H9 (cell line): ENCODE measurements at regions not wholly inside any gene's neighbourhood (a gene's known extent, or its start where the extent isn't known, plus 50 kb on each side); places are given as distances from the start of the nearest gene placed in this dataset.

Source experiments
- DNase-seq: peaks from one replicate; pipeline ENCODE4 v3.0.0-alpha.2; 2017
- H2AFZ ChIP-seq: one replicate; pipeline ENCODE4 v1.6.1; 2013; ENCODE audit warnings: mild to moderate bottlenecking, low read length, control low read depth, moderate library complexity
- H2AK5ac ChIP-seq: 2 replicates; pipeline ENCODE4 v1.6.1; 2013; ENCODE audit warnings: low read length, control low read depth, mixed read lengths; ENCODE audit not compliant: insufficient read length
- H2BK120ac ChIP-seq: one replicate; pipeline ENCODE4 v1.6.1; 2013; ENCODE audit warnings: low read depth, mild to moderate bottlenecking, low read length, control low read depth, inconsistent platforms; ENCODE audit not compliant: poor library complexity, severe bottlenecking
- H2BK12ac ChIP-seq: 2 replicates; pipeline ENCODE4 v1.6.1; 2013; ENCODE audit warnings: low read length, control low read depth, mixed read lengths, low read depth; ENCODE audit not compliant: insufficient read length
- H2BK15ac ChIP-seq: 2 replicates; pipeline ENCODE4 v1.6.1; 2013; ENCODE audit warnings: low read depth, low read length, control low read depth
- H2BK20ac ChIP-seq: one replicate; pipeline ENCODE4 v1.6.1; 2013; ENCODE audit warnings: low read depth, mild to moderate bottlenecking, low read length, control low read depth, inconsistent platforms; ENCODE audit not compliant: poor library complexity, severe bottlenecking
- H2BK5ac ChIP-seq: 2 replicates; pipeline ENCODE4 v1.6.1; 2013; ENCODE audit warnings: low read length, control low read depth, mixed read lengths; ENCODE audit not compliant: insufficient read length
- H3K14ac ChIP-seq: 2 replicates; pipeline ENCODE4 v1.6.1; 2013; ENCODE audit warnings: low read length, control low read depth; ENCODE audit not compliant: insufficient read depth
- H3K18ac ChIP-seq: 2 replicates; pipeline ENCODE4 v1.6.1; 2013; ENCODE audit warnings: low read depth, mild to moderate bottlenecking, mixed read lengths, low read length, control low read depth; ENCODE audit not compliant: insufficient read length
- H3K23ac ChIP-seq: 2 replicates; pipeline ENCODE4 v1.6.1; 2013; ENCODE audit warnings: low read length, control low read depth, mixed read lengths, low read depth; ENCODE audit not compliant: insufficient read length
- H3K23me2 ChIP-seq: 2 replicates; pipeline ENCODE4 v1.6.1; 2013; ENCODE audit warnings: low read depth, mild to moderate bottlenecking, mixed read lengths, low read length, control low read depth; ENCODE audit not compliant: insufficient read length, poor library complexity, severe bottlenecking
- H3K27ac ChIP-seq: 2 replicates; pipeline ENCODE4 v1.5.1; 2013; ENCODE audit warnings: low read length, control low read depth, mixed read lengths, low read depth; ENCODE audit not compliant: insufficient read length
- H3K27me3 ChIP-seq: 2 replicates; pipeline ENCODE4 v1.6.1; 2013; ENCODE audit warnings: low read length, control low read depth, inconsistent platforms; ENCODE audit not compliant: insufficient read depth
- H3K4ac ChIP-seq: 2 replicates; pipeline ENCODE4 v1.6.1; 2013; ENCODE audit warnings: low read depth, mild to moderate bottlenecking, control low read depth, inconsistent platforms, low read length, moderate library complexity
- H3K4me1 ChIP-seq: 2 replicates; pipeline ENCODE4 v1.6.1; 2013; ENCODE audit warnings: low read length, control low read depth, inconsistent platforms; ENCODE audit not compliant: insufficient read depth
- H3K4me2 ChIP-seq: 2 replicates; pipeline ENCODE4 v1.6.1; 2013; ENCODE audit warnings: low read length, control low read depth, mixed read lengths; ENCODE audit not compliant: insufficient read length, insufficient read depth
- H3K56ac ChIP-seq: 2 replicates; pipeline ENCODE4 v1.6.1; 2013; ENCODE audit warnings: low read depth, mild to moderate bottlenecking, mixed read lengths, low read length, control low read depth; ENCODE audit not compliant: insufficient read length
- H3K79me1 ChIP-seq: 2 replicates; pipeline ENCODE4 v1.6.1; 2013; ENCODE audit warnings: low read depth, mild to moderate bottlenecking, moderate library complexity, low read length, control low read depth, inconsistent platforms; ENCODE audit not compliant: insufficient read depth, poor library complexity, severe bottlenecking
- H3K79me2 ChIP-seq: 2 replicates; pipeline ENCODE4 v1.6.1; 2013; ENCODE audit warnings: low read length, control low read depth, inconsistent platforms; ENCODE audit not compliant: insufficient read depth
- H3K9ac ChIP-seq: 2 replicates; pipeline ENCODE4 v1.6.1; 2013; ENCODE audit warnings: low read length, control low read depth, mixed read lengths; ENCODE audit not compliant: insufficient read length; ENCODE audit errors: extremely low read depth
- H3K9me3 ChIP-seq: one replicate; pipeline ENCODE4 v1.6.1; 2013; ENCODE audit warnings: low read depth, low read length, inconsistent platforms; ENCODE audit not compliant: control insufficient read depth
- H3T11ph ChIP-seq: one replicate; pipeline ENCODE4 v1.6.1; 2013; ENCODE audit warnings: mild to moderate bottlenecking, low read length, control low read depth, inconsistent platforms
- H4K20me1 ChIP-seq: one replicate; pipeline ENCODE4 v1.6.1; 2013; ENCODE audit not compliant: control insufficient read depth, insufficient read length, insufficient read depth
- H4K5ac ChIP-seq: 2 replicates; pipeline ENCODE4 v1.6.1; 2013; ENCODE audit warnings: low read depth, mild to moderate bottlenecking, mixed read lengths, low read length, control low read depth; ENCODE audit not compliant: insufficient read length
- H4K8ac ChIP-seq: replicated peaks from 2 replicates; pipeline ENCODE4 v1.6.1; 2013; ENCODE audit warnings: low read length, control low read depth, mixed read lengths, low read depth; ENCODE audit not compliant: insufficient read length
- H4K91ac ChIP-seq: 2 replicates; pipeline ENCODE4 v1.6.1; 2013; ENCODE audit warnings: low read depth, mild to moderate bottlenecking, moderate library complexity, mixed read lengths, low read length, control low read depth; ENCODE audit not compliant: insufficient read length
- H3K27ac Mint-ChIP-seq, 3 experiments: 2 replicates in 2 of 3; 3 replicates in 1 of 3; pipeline ENCODE4 v1.8.0; 2020 to 2021; ENCODE audit warnings: mixed read lengths in 3 of 3, mild to moderate bottlenecking in 1 of 3, moderate library complexity in 1 of 3
- H3K27me3 Mint-ChIP-seq: 2 replicates; pipeline ENCODE4 v1.8.0; 2021; ENCODE audit warnings: low read depth, mild to moderate bottlenecking, moderate library complexity, mixed read lengths
- H3K36me3 Mint-ChIP-seq, 3 experiments: 2 replicates in 2 of 3; 3 replicates in 1 of 3; pipeline ENCODE4 v1.8.0; 2020 to 2021; ENCODE audit warnings: low read depth in 3 of 3, mixed read lengths in 3 of 3; ENCODE audit not compliant: insufficient read depth in 1 of 3
- H3K4me1 Mint-ChIP-seq, 2 experiments: 2 replicates each; pipeline ENCODE4 v1.8.0; 2020; ENCODE audit warnings: mixed read lengths in 2 of 2
- H3K4me3 Mint-ChIP-seq, 2 experiments: 2 replicates in 1 of 2; 3 replicates in 1 of 2; pipeline ENCODE4 v1.8.0; 2020 to 2021; ENCODE audit warnings: mild to moderate bottlenecking in 2 of 2, mixed read lengths in 2 of 2, moderate library complexity in 1 of 2
- H3K9me3 Mint-ChIP-seq, 2 experiments: 2 replicates in 1 of 2; 3 replicates in 1 of 2; pipeline ENCODE4 v1.8.0; 2020; ENCODE audit warnings: mild to moderate bottlenecking in 2 of 2, mixed read lengths in 2 of 2, moderate library complexity in 1 of 2
- CTCF ChIP-seq: fragments of 200-600 bp; sonication (generic); conservative IDR thresholded peaks from 3 replicates; pipeline ENCODE4 v1.8.0; 2021; ENCODE audit warnings: antibody characterized with exemption, mild to moderate bottlenecking
- WGBS: extraction: QIAGEN DNeasy Blood & Tissue Kit; methylation state at CpG from one replicate; pipeline ENCODE4 v1.1.7; 2013; ENCODE audit warnings: missing lambda C conversion rate, low lambda C conversion rate, mixed read lengths; ENCODE audit not compliant: insufficient read length; ENCODE audit errors: extremely low coverage; 5-methylcytosine and 5-hydroxymethylcytosine counted together

GRCh38 chr13:106032441-106032840 lies 503.0 kb downstream of the EFNB2 start:
- Histone ChIP-seq H3T11ph (no peak overlapping the region), H3K79me2 (no peaks in the 10 kb centered on the region), H2BK12ac (no peak overlapping the region), H3K4me1 (no peaks in the 10 kb centered on the region), H3K4ac (no peak overlapping the region), H3K23me2 (no peaks in the 10 kb centered on the region), H4K8ac (no peak overlapping the region), H3K27ac (no peak overlapping the region), H3K14ac (no peak overlapping the region), H3K9me3 (no peaks in the 10 kb centered on the region), H3K79me1 (no peaks in the 10 kb centered on the region), H3K18ac (no peak overlapping the region), H3K9ac (no peak overlapping the region), H2BK120ac (no peak overlapping the region), H2BK15ac (no peak overlapping the region), H2AK5ac (no peak overlapping the region), H2AFZ (no peak overlapping the region), H3K23ac (no peak overlapping the region), H3K27me3 (no peaks in the 10 kb centered on the region), H2BK5ac (no peak overlapping the region), H4K5ac (no peak overlapping the region), H3K4me2 (no peak overlapping the region), H4K20me1 (no peaks in the 10 kb centered on the region), H3K56ac (no peak overlapping the region), H4K91ac (no peak overlapping the region), H2BK20ac (no peak overlapping the region)
- Mint-ChIP-seq H3K4me1 (no peaks in the 10 kb centered on the region), H3K27me3 (no peaks in the 10 kb centered on the region), H3K36me3 (no peaks in the 10 kb centered on the region), H3K4me3 (no peak overlapping the region), H3K9me3 (no peaks in the 10 kb centered on the region), H3K27ac (no peak overlapping the region)
- no peak for DNase-seq
- TF ChIP-seq CTCF: no peak
- WGBS: no CpG with 5 or more reads among the region's 2 CpGs
